Tibial nerve (tissue), 4 donors: ENCODE measurements at regions not wholly inside any gene's neighbourhood (a gene's known extent, or its start where the extent isn't known, plus 50 kb on each side); places are given as distances from the start of the nearest gene placed in this dataset.

Experiments
- DNase-seq, 2 donors: peaks; one replicate each; pipeline ENCODE4 v3.0.0-alpha.2; 2019; ENCODE audit warnings: low spot score in 2 of 2
- H3K27ac ChIP-seq, 4 donors: fragments of 200-600 bp; sonication (generic) in 3 of 4; one replicate each; pipeline ENCODE4 v1.5.1; 2017 to 2019; ENCODE audit warnings: mild to moderate bottlenecking in 1 of 4
- H3K27me3 ChIP-seq, 2 donors: fragments of 200-600 bp; sonication (generic) in 1 of 2; one replicate each; pipeline versions ENCODE4 v1.5.1 to v1.6.0; 2017 to 2019
- H3K36me3 ChIP-seq, 3 donors: fragments of 200-600 bp; sonication (generic); one replicate each; pipeline ENCODE4 v1.5.1; 2018 to 2019
- H3K4me1 ChIP-seq, 4 donors: fragments of 200-600 bp; sonication (generic) in 3 of 4; one replicate each; pipeline ENCODE4 v1.5.1; 2017 to 2019
- H3K4me3 ChIP-seq, 4 donors: fragments of 200-600 bp; sonication (generic) in 3 of 4; one replicate each; pipeline ENCODE4 v1.5.1; 2017 to 2019; ENCODE audit warnings: mild to moderate bottlenecking in 1 of 4, moderate library complexity in 1 of 4
- H3K9me3 ChIP-seq, 4 donors: fragments of 200-600 bp; sonication (generic) in 3 of 4; one replicate each; pipeline ENCODE4 v1.5.1; 2017 to 2019
- EP300 ChIP-seq, 2 donors: sonication (generic); formaldehyde crosslinking; IDR thresholded peaks; one replicate each; pipeline ENCODE4 v1.6.1; 2017; ENCODE audit warnings: antibody characterized with exemption in 2 of 2, mild to moderate bottlenecking in 1 of 2
- POLR2A ChIP-seq, 2 donors: fragments of 450-650 bp; IDR thresholded peaks; one replicate each; pipeline ENCODE4 v1.6.1; 2017; ENCODE audit warnings: antibody characterized with exemption in 2 of 2, mild to moderate bottlenecking in 2 of 2, moderate library complexity in 2 of 2
- WGBS, 2 donors: methylation state at CpG; one replicate each; pipeline ENCODE4 v1.1.5; 2018; 5-methylcytosine and 5-hydroxymethylcytosine counted together
- TF ChIP-seq, protein P1 (sequence below), 5 experiments: fragments of 200-600 bp in 3 of 5; fragments of 450-650 bp in 2 of 5; sonication (generic) in 3 of 5; IDR thresholded peaks; one replicate each; pipeline ENCODE4 v1.5.1; 2016 to 2019; ENCODE audit warnings: antibody characterized with exemption in 5 of 5, mild to moderate bottlenecking in 3 of 5, moderate library complexity in 2 of 5

GRCh38 chr2:217573571-217573970 lies 429.2 kb downstream of the TNS1 start:
- H3K27ac ChIP-seq = no peak overlapping the region
- WGBS, 2 donors = 76 to 79% methylated on average over 2 to 3 of the region's 3 CpGs

DNA sequence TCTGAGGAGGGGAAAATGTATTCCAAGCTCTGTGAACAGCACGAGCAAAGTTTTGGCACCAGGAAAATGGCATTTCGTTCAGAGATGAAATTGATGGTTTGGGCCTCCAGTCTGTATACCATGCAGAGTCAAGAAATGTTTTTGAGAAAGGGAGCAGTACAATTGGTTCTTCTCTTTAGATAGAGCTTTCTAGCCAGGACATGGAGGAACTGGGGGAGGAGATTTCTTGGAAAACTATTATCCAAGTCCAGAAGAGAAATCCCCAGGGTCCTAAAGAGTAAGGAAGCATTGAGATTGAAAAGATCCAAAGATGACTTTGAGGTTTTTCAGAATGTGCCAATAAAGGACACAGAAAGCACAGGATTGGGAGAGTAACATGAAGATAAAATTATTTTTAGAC lies 432.4 kb downstream of the TNS1 start:
- no peaks in the 10 kb centered on the region for H3K9me3 ChIP-seq
- WGBS, 2 donors = 84 to 85% methylated on average over 2 of the region's 2 CpGs
- TF ChIP-seq, protein P1, sequence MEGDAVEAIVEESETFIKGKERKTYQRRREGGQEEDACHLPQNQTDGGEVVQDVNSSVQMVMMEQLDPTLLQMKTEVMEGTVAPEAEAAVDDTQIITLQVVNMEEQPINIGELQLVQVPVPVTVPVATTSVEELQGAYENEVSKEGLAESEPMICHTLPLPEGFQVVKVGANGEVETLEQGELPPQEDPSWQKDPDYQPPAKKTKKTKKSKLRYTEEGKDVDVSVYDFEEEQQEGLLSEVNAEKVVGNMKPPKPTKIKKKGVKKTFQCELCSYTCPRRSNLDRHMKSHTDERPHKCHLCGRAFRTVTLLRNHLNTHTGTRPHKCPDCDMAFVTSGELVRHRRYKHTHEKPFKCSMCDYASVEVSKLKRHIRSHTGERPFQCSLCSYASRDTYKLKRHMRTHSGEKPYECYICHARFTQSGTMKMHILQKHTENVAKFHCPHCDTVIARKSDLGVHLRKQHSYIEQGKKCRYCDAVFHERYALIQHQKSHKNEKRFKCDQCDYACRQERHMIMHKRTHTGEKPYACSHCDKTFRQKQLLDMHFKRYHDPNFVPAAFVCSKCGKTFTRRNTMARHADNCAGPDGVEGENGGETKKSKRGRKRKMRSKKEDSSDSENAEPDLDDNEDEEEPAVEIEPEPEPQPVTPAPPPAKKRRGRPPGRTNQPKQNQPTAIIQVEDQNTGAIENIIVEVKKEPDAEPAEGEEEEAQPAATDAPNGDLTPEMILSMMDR (IDR thresholded peaks at IDR 0.05) = no peak
- no peak for TF ChIP-seq EP300 (IDR thresholded peaks at IDR 0.05)
- no peak for TF ChIP-seq POLR2A (IDR thresholded peaks at IDR 0.05)
- H3K4me1 ChIP-seq = no peaks in the 10 kb centered on the region
- H3K36me3 ChIP-seq = no peaks in the 10 kb centered on the region
- no peak overlapping the region for H3K4me3 ChIP-seq
- no peaks in the 10 kb centered on the region for H3K27me3 ChIP-seq
- H3K27ac ChIP-seq = no peak overlapping the region
- no peak for DNase-seq

More at GRCh38 chr2:217573571-217573970, 429.2 kb downstream of the TNS1 start:
- no peak for DNase-seq
- no peaks in the 10 kb centered on the region for H3K36me3 ChIP-seq
- no peaks in the 10 kb centered on the region for H3K9me3 ChIP-seq
- TF ChIP-seq EP300 (IDR thresholded peaks at IDR 0.05) (no peak), POLR2A (IDR thresholded peaks at IDR 0.05) (no peak)
- TF ChIP-seq, protein P1 (IDR thresholded peaks at IDR 0.05) = no peak
- H3K27me3 ChIP-seq = no peaks in the 10 kb centered on the region
- no peaks in the 10 kb centered on the region for H3K4me1 ChIP-seq
- H3K4me3 ChIP-seq = no peak overlapping the region

DNA sequence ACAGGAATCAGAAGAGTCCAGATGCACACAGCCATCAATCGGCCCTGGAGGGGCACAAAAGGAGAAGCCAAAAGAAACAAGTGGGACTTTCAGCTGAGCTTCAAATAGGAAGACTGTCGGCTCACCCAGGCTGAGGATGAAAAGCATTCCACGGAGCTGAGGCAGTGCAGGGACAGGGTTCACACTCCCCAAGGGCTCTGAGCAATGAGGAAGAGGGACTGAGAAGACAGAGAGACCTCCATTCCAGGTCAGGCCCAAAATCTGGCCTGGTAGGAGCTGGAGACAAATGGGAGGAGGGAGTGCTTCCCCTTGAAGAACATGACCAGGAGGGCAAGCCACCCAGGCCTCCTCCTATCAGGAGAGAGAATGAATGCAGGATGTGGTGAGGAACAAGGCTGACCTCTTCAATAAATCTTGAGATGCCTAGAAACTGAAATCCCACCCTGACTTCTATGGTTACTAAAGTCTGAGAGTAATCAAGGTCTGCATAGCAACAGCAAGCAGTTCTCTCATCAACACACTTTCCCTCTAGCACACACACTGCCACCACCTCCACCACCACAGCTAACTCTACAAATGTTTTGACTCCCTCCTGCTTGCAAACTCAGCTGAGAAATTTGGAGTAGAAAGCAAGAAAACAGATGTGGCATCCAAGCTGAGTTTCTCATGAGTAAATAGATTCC lies 434.4 kb downstream of the TNS1 start:
- H3K4me1 ChIP-seq = no peaks in the 10 kb centered on the region
- no peaks in the 10 kb centered on the region for H3K9me3 ChIP-seq
- H3K4me3 ChIP-seq = no peak overlapping the region
- 15 to 26% methylated on average over 3 of the region's 3 CpGs for WGBS, 2 donors
- peaks cover 0 to 3% (median 0%) of the 10 kb centered on the region in 3 donors for H3K36me3 ChIP-seq
- H3K27ac ChIP-seq = no peak overlapping the region
- DNase-seq = no peak
- H3K27me3 ChIP-seq = no peaks in the 10 kb centered on the region
- TF ChIP-seq POLR2A (IDR thresholded peaks at IDR 0.05) = no peak
- TF ChIP-seq, protein P1 (IDR thresholded peaks at IDR 0.05) = no peak
- TF ChIP-seq EP300 (IDR thresholded peaks at IDR 0.05) = no peak

GRCh38 chr2:217563565-217563964 lies 439.2 kb downstream of the TNS1 start:
- no peaks in the 10 kb centered on the region for H3K4me1 ChIP-seq
- TF ChIP-seq, protein P1 (IDR thresholded peaks at IDR 0.05) = no peak
- TF ChIP-seq POLR2A (IDR thresholded peaks at IDR 0.05) (no peak), EP300 (IDR thresholded peaks at IDR 0.05) (no peak)
- no peak for DNase-seq
- H3K9me3 ChIP-seq = peaks cover 0 to 11% (median 0%) of the 10 kb centered on the region in 4 donors
- 89 to 90% methylated on average over 3 of the region's 3 CpGs for WGBS, 2 donors
- no peaks in the 10 kb centered on the region for H3K27me3 ChIP-seq
- no peak overlapping the region for H3K27ac ChIP-seq
- no peak overlapping the region for H3K4me3 ChIP-seq
- H3K36me3 ChIP-seq = peaks cover 0 to 14% (median 0%) of the 10 kb centered on the region in 3 donors

DNA sequence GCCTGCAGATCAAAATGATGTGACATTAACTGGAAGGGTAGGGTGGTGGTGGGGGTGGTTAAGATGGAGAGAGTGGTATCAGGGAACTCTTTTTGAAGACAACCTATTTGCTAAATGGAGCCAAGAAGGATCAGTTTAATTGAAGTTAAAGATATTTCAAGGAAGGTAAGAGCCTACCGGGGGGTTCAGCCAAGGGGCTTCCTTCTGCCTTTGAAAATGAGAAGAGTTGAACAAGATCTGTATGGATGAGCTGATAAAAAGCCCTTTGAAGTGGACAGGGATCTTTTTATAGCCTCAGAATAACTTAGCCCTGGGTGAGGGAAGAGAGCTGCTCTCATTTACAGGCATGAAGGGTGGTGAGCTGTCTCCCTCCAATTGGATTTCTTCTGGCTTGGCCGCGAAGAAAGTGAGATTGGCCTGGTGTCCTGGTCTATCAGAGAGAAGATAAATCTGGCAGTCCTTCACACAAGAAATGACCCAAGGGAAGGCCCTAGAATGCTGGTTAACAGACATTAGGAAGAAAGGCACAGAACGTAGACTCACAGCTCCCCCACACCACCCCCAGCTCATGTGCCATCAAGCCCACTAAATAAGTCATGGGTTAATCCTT lies 439.8 kb downstream of the TNS1 start:
- Histone ChIP-seq H3K4me3 (no peak overlapping the region), H3K27ac (no peak overlapping the region), H3K36me3 (peaks cover 0 to 14% (median 0%) of the 10 kb centered on the region in 3 donors), H3K9me3 (peaks cover 0 to 11% (median 0%) of the 10 kb centered on the region in 4 donors), H3K4me1 (no peaks in the 10 kb centered on the region), H3K27me3 (no peaks in the 10 kb centered on the region)
- TF ChIP-seq, protein P1 (IDR thresholded peaks at IDR 0.05) = no peak
- no peak for TF ChIP-seq POLR2A (IDR thresholded peaks at IDR 0.05)
- no peak for TF ChIP-seq EP300 (IDR thresholded peaks at IDR 0.05)
- DNase-seq = no peak
- WGBS, 2 donors = 69 to 86% methylated on average over 4 of the region's 4 CpGs
